ENCODE measurements at regions not wholly inside any gene's neighbourhood (a gene's known extent, or its start where the extent isn't known, plus 50 kb on each side); places are given as distances from the start of the nearest gene placed in this dataset.
A peak's percentile ranks its signal among the peaks of the same experiment; 100 is the strongest.
"Not testable (repeated sequence)": the region's sequence is repeated elsewhere in the genome, so short reads cannot be mapped to it uniquely, and the experiment has no call there.

DNA sequence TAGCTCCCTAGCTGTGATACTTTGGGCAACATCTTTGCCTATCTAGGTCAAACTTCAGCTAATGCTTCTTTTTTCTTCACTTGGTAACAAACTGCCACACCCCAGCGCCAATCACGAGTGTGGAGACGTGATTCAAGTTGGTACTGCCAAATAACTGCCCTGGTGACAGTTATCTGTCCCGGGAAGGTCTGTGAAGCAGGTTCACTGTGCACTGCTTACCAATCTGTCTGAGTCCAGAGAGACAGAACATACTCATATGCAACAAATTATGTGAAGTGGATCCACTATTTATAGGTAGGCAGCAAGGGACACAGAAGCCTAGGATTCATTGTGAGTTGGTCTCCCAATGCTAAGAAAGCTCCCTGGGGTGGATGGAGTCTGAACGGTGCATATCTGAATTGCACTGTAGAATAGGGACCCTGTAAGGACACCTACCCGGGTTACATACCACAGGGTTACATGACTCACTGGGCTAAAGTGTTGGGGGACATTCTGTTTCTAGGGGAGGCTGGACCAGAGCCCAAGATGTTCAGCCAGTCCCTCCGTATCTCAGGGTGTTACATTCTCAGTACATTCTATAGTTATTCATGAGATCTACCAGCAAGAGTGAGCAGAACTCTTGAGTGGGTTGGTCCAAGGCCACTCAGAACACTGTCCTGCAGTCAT is 95.4 kb upstream of the STC2 start:
- DNase-seq (ENCODE audit: low read depth), result no peak

DNA sequence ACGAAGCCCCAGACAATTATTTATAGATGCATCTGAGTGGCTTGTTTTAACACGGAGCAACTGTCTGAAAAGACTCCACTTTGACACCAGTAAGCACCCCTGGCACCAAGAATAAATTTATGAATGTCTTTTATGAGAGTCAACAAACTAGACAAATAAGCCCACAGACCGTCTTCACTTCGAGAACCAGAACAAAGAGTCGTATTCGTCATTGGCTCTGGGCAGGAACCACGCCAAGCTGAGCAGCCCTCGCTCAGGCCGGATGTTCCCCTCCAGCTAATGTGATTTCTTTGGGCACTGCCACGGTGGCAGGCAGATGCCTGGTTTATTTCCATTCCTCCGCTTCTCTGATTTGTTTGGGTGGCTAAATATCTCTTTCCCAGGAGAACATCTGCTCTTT is 91.9 kb upstream of the STC2 start:
- peak; percentile 79 for DNase-seq (ENCODE audit: low read depth)

DNA sequence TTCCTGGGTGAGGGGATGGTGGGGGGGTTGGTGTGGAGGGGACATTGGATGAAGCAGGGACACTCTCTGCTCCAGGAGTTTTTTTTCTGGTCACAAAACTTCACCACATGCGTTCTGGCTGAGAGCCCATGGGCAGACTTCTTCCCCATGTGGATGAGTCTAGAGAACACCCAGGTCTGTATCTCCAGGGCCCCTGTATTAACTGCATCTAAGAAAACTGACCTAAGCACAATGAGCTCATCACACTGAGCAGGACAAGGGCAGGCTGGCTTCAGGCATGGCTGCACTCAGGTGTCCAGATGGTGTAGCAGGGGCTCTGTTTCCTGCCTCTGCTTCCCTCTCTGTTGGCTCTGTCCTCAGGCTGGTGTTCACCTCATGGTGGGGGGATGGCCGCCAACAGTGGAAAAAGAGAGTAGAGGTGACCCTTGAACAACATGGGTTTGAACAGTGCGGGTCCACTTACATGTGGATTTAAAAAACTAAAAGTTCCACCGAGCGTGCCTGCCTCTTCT is 85.3 kb upstream of the STC2 start:
- no peak for DNase-seq (ENCODE audit: low read depth)

DNA sequence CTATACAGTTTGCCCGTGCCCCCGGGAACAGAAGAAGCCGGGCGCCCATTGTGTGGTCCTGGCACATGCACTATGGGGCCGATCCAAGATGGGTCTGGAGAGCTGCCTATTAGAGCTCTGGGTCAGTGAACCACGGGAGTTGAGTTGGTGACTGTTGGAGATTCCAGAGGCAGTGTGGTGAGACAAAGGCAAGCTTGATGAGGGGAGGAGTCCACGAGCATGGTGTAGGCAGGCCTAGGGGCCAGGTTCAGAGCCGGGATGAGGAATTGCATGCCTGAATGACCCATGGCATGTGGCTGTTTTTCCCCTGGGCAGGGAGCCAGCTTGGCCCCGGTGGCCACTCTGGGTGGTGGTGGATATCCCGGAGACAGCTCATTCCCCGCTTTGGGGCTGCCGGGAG is 84.4 kb upstream of the STC2 start:
- peak; percentile 81 for DNase-seq (ENCODE audit: low read depth)

DNA sequence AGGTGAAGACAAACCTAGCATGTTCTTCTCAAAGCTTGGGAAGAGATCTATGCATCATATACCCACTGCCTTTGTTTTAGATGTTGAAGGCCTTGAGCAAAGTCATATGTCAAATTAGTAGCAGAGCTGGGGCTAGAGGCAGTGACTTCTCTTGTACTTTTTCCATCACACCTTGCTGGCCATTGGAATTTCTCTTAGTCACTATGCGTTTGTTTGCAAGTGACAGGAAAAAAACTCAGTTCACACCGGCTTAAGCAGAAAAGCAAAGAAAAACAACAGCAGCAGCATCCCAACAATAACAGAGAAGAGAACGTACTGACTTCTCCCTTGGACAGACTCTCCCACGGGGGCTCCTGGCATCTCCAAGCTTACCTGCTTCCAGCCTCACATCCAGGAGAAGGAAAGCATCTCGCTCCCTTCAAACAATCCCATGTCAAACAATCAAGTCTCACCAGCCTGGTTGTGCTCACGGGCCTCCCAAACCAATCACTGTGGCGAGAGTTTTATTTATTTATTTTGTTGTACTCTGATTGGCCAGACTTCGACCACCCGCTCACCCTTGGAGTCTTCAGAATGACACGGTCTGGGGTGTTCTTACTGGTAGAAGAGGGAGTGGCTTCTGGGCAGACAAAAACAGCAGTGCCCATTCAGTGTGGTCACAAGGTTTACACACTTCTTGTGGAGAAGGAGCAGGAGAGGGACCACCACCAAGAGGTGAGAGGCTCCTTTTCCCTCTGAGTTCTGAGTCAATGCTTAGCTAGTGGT is 83.8 kb upstream of the STC2 start:
- no peak for DNase-seq (ENCODE audit: low read depth)

DNA sequence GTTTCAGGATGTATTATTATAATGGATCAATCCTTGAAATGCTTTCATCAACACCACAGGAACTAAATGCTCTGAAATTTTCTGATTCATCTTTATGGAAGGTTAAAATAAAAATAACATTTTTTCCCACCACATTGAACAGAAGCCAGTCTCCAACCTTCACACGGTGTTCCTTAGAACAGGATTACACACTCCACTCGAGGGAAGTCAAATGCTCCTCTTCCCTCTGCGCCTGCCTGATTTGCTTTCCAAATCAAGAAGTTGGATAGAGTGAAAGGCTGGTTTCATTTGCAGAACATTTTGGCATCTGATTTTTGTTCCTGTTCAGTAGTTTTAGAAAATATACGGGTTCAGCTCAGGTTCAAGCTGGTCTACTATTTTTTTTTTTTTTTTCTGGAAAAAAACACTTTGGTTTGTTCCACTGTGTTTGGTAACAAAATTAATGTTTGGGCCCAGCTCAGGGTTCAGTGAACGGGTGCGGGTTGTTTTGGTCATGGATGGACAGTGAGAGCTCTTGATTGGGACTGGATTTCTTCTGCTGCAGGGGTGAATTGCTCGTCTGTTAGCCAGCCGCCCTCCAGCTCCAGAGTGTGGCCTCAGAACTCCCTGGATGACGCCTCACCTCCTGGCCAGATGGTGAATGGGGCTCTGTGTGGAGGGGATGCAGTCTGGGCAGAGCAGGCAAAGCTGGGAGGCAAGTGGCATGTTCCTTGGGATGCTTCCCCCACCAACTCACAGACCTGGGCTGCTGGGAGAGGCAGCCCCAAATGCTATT is 82.4 kb upstream of the STC2 start:
- no peak for DNase-seq (ENCODE audit: low read depth)

DNA sequence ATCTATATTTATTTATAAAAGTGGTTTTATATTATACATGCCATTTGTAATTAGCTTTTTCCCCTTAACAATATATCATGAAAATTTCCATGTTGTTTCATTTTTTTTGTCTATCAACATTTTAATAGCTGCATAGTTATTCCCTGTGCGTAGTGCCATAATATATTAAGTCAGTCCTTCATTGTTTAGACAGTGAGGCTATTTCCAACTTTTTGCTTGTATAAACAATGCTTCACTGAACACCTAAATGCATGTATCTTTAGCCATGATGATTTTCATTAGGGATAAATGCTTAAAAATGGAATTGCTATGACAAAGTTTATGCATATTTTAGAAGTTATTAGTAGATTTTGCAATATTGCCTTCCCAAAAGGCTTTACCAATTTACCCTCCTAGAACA is 80.7 kb upstream of the STC2 start:
- no peak for DNase-seq (ENCODE audit: low read depth)

DNA sequence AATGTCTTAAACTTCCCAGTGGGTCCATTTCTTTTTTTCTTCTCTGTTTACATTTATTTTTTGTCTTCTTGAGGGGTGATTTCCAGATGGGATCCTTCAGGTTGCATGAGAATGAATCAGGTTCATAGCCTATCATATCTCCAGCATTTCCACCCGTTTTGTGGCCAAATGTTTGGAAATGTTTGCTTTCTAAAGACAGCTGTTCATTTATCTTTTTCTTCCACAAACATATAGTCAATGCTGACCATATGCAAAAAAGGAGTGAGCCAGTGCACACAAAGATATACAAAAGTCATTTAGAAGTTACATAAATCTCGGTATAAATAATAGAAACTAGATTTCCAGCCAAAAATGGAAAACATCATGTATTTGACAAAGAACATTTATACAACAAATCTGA is 71.6 kb upstream of the STC2 start:
- DNase-seq (ENCODE audit: low read depth), result no peak

DNA sequence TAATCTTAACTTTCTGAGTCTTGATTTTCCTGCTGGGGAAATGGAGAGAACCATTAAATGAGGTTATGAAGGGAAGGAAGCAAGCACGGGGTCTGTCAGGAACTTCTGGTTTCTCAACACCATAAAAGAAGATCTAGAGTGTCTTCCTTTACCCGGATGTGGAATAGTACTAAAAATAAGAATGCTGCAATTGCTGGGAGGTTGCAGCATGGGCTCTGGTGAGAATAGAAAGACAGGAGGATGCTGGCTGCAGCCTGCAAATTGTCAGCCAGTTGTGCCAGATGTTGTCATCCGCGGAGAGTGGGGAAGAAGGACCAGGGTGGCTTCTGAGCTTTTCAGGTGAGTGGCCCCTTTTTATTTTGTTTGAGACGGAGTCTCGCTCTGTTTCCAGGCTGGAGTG is 69.3 kb upstream of the STC2 start:
- DNase-seq (ENCODE audit: low read depth), result no peak

DNA sequence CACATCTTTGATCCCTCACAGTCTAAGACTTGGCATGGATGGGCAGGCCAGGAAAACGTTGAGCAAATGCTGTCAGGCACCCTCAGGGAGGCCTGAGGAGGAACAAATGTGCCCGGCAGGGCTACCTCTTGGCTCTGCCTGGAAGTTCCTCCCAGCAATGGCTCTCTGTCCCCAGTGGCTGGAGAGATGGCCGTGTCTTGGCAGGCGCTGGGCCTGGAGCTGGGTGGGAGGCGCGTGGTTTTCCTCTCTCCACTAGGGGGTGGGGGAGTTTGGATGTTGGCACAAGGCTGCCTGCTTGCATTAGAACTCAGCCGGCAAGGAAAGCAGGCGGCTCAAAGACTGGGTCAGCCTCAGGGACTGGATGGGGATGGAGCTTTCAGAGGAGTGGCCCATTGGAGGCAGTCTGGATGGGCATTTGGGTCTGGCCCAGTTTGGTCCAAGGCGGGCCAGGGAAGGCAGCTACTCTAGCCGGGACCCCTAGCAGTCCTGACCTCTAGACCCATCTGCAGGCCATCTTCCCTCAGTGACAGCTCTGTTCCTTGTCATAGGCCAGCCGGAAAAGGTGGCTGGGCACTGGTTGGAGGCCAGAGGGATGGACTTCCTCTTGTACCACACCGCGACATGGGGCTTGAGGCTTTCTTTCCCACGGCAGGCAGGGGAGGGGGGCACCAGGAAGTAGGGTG is 68.2 kb upstream of the STC2 start:
- DNase-seq (ENCODE audit: low read depth), result no peak

DNA sequence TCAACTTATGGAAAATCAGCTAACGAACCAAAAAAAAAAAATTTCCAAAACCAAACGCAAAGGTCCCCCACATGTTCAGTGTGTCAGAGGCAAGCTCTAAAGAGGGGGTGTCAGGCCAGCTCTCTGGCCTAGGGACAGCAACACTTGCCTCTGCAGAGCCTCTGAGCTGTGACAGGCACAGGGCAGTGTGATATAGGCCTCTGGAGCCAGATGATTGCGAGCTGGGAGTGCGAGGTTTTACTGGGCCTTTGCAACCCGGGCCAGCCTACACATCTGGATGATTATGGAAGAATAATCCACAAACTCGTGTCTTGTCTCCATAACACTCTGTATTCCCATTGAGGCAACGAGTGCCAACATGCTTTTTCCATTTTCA is 67.7 kb upstream of the STC2 start:
- no peak for DNase-seq (ENCODE audit: low read depth)

DNA sequence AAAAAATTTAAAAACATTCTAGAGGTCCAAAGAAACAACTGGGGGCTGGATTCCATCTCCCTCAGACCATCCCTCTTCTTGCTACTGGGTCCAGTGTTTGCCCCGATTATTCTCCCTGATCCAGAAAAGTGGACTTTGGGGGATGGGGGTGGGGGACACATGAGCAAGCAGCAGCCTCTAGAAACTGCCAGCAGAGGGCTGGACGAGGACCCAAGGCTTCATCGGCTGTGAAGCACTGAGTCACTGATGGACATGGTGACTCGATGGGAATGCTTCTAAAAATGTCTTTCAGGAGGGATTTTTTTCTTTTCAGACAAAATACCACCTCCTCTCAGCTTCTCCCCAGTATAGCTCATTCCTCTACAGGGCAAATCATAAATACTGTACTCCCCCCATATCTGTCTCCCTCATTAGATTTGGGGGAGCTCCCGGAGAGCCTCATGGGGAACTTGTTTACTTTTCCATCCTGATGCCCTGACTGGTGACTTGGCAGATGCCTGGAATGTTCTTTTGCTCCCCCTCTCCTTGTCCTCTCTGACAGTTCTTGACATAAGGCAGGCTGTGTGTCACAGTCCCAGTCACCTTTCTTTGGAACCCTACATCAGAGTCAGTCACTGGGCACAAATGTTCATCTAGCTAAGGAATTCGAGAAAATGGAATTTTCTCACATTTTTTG is 67.2 kb upstream of the STC2 start:
- DNase-seq (ENCODE audit: low read depth), result peak; percentile 74

DNA sequence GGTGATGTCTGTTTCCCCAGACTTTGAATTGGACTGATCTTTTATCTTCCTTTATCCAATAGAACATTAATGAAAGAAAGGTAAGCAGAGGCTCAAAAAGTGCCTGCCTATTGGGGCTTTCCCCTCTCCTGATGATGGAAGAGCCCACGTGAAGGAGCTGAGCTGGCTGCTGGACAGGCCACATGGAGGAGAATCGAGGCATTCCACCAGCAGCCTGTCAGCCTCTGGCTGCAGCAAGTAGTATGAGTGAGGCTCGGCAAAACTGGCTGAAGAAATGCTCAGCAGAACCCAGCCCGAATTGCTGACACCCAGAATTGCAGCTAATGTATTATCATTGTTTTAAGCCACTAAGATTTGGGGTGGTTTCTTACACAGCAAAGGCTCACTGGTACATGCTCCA is 66.5 kb upstream of the STC2 start:
- DNase-seq (ENCODE audit: low read depth), result no peak

DNA sequence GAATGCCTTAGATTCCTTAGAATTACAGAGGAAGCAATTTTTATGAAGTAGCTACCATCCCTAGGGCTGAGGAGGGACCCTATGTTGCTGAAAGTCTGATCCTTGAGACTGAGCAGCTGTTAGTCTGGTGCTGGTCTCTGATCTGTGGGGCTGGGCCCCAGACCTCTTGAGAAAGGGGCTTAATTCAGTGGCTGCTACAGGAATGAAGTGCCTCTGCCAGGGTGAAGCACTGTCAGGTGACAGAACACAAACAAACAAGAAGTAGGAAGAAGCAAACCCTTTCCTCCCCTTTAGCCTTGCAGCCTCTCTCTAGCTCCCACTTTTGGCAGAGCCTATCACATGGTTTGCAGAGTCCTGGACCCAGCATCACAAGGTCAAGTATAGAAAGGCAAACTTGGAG is 64.0 kb upstream of the STC2 start:
- no peak for DNase-seq (ENCODE audit: low read depth)

DNA sequence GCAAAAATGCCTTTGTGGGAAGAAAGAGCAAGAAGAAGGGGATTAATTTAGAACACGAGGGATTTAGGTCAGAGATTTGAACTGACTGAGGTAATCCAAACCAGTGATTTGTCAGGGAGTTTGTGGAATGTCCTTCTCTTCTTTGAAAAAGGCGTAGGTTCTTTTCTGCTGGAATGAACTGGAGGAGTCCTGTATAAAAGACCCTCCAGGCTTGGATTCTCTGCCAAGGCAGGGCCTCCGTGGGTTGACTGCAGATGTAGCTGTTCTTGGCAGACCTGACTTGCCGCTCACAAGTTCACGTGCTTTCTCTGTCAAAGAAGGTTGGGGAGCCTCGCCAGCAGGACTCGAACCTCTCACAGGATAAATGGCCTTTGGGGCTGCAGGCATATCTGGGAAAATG is 62.8 kb upstream of the STC2 start:
- no peak for DNase-seq (ENCODE audit: low read depth)

DNA sequence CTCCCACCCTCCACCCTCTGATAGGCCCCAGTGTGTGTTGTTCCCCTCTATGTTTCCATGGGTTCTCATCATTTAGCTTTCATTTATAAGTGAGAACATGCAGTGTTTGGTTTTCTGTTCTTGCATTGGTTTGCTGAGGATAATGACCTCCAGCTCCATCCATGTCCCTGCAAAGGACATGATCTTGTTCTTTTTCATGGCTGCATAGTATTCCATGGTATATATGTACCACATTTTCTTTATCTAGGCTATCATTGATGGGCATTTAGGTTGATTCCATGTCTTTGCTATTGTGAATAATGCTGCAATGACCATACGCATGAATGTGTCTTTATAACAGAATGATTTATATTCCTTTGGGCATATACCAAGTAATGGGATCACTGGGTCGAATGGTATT is 59.1 kb upstream of the STC2 start:
- not testable (repeated sequence) for DNase-seq (ENCODE audit: low read depth)

DNA sequence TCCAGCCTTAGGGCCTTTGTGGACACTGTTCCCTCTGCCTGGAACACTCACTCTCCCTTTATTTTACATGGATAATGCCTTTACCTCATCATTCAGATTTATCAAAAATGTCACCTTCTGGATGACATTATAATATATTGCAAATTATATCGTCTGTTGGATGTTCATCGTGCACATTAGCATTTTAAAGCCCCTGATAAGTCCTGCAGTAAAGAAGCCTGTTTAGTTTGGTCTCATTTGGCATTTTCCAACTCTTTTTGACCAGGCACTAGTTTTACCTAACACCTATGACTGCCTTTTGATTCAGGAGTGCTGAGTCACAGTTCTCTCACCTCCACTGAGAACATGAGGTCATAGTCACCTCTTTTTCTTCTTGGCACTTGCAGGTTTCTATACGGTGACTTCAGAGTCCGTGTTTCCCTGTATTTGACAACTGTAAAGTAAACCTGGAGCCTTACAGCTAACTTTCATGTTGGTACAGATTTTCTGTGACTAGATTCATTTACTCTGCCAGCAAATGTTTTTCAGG is 57.7 kb upstream of the STC2 start:
- DNase-seq (ENCODE audit: low read depth), result no peak

DNA sequence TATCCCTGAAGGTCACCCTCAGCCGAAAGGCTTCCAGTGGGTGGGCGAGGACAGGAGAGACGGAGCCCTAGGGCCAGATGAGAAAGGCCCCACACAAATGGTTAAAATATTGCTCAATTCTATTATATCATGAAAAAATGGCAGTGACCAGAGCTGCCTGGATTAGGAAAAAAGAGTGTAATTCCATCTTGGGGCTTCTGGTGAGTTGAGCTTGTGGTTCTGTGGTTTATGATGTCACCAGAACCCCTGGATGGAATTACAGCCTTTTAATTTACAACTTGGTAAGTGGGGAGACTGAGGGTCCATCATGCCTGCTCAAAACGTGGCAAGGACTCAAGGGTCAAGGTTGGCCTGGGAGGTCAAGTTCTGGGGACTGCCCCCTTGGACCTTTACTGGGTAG is 55.5 kb upstream of the STC2 start:
- peak; percentile 30 for DNase-seq (ENCODE audit: low read depth)

DNA sequence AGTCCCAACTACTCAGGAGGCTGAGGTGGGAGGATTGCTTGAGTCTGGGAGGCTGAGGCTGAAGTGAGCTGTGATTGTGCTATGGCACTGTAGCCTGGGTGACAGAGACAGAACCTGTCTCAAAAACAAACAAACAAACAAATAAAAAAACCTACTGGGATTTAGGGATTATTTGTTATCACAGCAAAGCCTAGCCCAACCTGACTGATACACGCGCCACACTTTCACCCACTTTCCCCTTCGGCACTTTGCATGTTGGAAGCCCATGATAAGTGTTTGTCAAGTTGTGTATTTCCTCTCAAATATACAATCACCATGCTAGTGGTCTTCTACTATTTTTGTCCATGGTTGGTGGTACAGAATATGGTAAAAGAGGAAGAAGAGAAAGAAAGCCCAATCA is 50.5 kb upstream of the STC2 start:
- DNase-seq (ENCODE audit: low read depth), result no peak
